ENCODE measurements at regions not wholly inside any gene's neighbourhood (a gene's known extent, or its start where the extent isn't known, plus 50 kb on each side); places are given as distances from the start of the nearest gene placed in this dataset.

GRCh38 chr2:35931626-35932025, 424.0 kb upstream of the CRIM1 start:
- TF ChIP-seq, protein P1, sequence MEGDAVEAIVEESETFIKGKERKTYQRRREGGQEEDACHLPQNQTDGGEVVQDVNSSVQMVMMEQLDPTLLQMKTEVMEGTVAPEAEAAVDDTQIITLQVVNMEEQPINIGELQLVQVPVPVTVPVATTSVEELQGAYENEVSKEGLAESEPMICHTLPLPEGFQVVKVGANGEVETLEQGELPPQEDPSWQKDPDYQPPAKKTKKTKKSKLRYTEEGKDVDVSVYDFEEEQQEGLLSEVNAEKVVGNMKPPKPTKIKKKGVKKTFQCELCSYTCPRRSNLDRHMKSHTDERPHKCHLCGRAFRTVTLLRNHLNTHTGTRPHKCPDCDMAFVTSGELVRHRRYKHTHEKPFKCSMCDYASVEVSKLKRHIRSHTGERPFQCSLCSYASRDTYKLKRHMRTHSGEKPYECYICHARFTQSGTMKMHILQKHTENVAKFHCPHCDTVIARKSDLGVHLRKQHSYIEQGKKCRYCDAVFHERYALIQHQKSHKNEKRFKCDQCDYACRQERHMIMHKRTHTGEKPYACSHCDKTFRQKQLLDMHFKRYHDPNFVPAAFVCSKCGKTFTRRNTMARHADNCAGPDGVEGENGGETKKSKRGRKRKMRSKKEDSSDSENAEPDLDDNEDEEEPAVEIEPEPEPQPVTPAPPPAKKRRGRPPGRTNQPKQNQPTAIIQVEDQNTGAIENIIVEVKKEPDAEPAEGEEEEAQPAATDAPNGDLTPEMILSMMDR (IDR thresholded peaks at IDR 0.05; ENCODE audit: low read depth, low read length, poor library complexity, severe bottlenecking) = no peak
- TF ChIP-seq EZH2phosphoT487 (IDR thresholded peaks at IDR 0.05; ENCODE audit: borderline replicate concordance, low read length) = no peak
